Omental fat pad (tissue), 3 donors: ENCODE measurements at regions not wholly inside any gene's neighbourhood (a gene's known extent, or its start where the extent isn't known, plus 50 kb on each side); places are given as distances from the start of the nearest gene placed in this dataset.

ENCODE experiments used
- ATAC-seq: fragments of 150-250 bp; one replicate; pipeline ENCODE4 v1.9.1; 2016; ENCODE audit warnings: mild to moderate bottlenecking, moderate library complexity; ENCODE audit not compliant: low FRiP score
- DNase-seq: peaks from one replicate; pipeline ENCODE4 v3.0.0-alpha.2; 2019; ENCODE audit warnings: low spot score
- CTCF ChIP-seq, 3 donors: fragments of 450-650 bp; IDR thresholded peaks; one replicate each; pipeline ENCODE4 v1.5.1; 2016 to 2017; ENCODE audit warnings: antibody characterized with exemption in 3 of 3, mild to moderate bottlenecking in 3 of 3, moderate library complexity in 2 of 3

- DNase-seq (no peak), ATAC-seq (no peak)
- no peak for TF ChIP-seq CTCF (IDR thresholded peaks at IDR 0.05)
These were observed 152.8 kb downstream of the FSIP2 start for GRCh38 chr2:185891403-185891802.

- ATAC-seq, result no peak
- no peak for TF ChIP-seq CTCF (IDR thresholded peaks at IDR 0.05)
- no peak for DNase-seq
These were observed 153.3 kb downstream of the FSIP2 start for GRCh38 chr2:185891804-185892411.

GRCh38 chr2:185892484-185892883 is 153.9 kb downstream of the FSIP2 start:
- DNase-seq, result no peak
- no peak for ATAC-seq
- no peak for TF ChIP-seq CTCF (IDR thresholded peaks at IDR 0.05)

GRCh38 chr2:185894223-185894622 is 155.6 kb downstream of the FSIP2 start:
- DNase-seq, result no peak
- no peak for TF ChIP-seq CTCF (IDR thresholded peaks at IDR 0.05)
- ATAC-seq, result no peak

GRCh38 chr2:185895828-185896693 is 157.5 kb downstream of the FSIP2 start:
- no peak for ATAC-seq
- TF ChIP-seq CTCF (IDR thresholded peaks at IDR 0.05), result no peak
- no peak for DNase-seq

GRCh38 chr2:185899366-185899765 is 160.8 kb downstream of the FSIP2 start:
- DNase-seq, result no peak
- no peak for TF ChIP-seq CTCF (IDR thresholded peaks at IDR 0.05)
- ATAC-seq, result no peak

- ATAC-seq, result no peak
- TF ChIP-seq CTCF (IDR thresholded peaks at IDR 0.05), result no peak
- no peak for DNase-seq
These were observed 180.6 kb downstream of the FSIP2 start for GRCh38 chr2:185919155-185919554.
